A549 (cell line): ENCODE measurements at regions not wholly inside any gene's neighbourhood (a gene's known extent, or its start where the extent isn't known, plus 50 kb on each side); places are given as distances from the start of the nearest gene placed in this dataset.

Source experiments
- ATAC-seq, 2 experiments: fragments of 200-7000 bp in 1 of 2; fragments of >200 bp in 1 of 2; cut with Nextera tagmentation in 1 of 2; cut with Tn5 transposase in 1 of 2; 3 replicates each; pipeline versions ENCODE4 v1.8.0 to v1.9.1; 2018 to 2020; ENCODE audit warnings: mild to moderate bottlenecking in 1 of 2, moderate library complexity in 1 of 2
- CTCF ChIA-PET: fragments of 300-600 bp; sonication (Branson Sonifier 250); formaldehyde crosslinking; extraction: SDS; loops from one replicate; lab custom pipeline; 2021; ENCODE audit warnings: antibody characterized with exemption, inconsistent platforms; lab: Yijun Ruan, JAX
- POLR2A ChIA-PET: fragments of 350-600 bp; formaldehyde crosslinking; extraction: SDS; loops from one replicate; lab custom pipeline; 2021; ENCODE audit warnings: antibody characterized with exemption, inconsistent platforms; lab: Yijun Ruan, JAX
- DNase-seq, 2 experiments: peaks; one replicate each; pipeline versions ENCODE4 v3.0.0 to v3.0.0-alpha.2; 2011 to 2016; ENCODE audit warnings: low read depth in 1 of 2, low spot score in 1 of 2
- FAIRE-seq: peaks from 2 replicates; lab custom pipeline; 2011; peaks lifted over from hg19 to GRCh38; lab: Jason Lieb, UNC
- H3K27ac ChIP-seq, 2 experiments: fragments of >200 bp; sonication (Bioruptor Twin); formaldehyde crosslinking; 3 replicates each; pipeline ENCODE4 v1.5.1; 2016 to 2017
- H3K4me1 ChIP-seq: fragments of >200 bp; sonication (Bioruptor Twin); formaldehyde crosslinking; 3 replicates; pipeline ENCODE4 v1.6.1; 2016
- H3K4me2 ChIP-seq: fragments of >200 bp; sonication (Bioruptor Twin); formaldehyde crosslinking; 3 replicates; pipeline ENCODE4 v1.6.1; 2016
- H3K4me3 ChIP-seq: fragments of >200 bp; sonication (Bioruptor Twin); formaldehyde crosslinking; 3 replicates; pipeline ENCODE4 v1.5.1; 2016
- H3K9me3 ChIP-seq: fragments of >200 bp; sonication (Bioruptor Twin); formaldehyde crosslinking; 3 replicates; pipeline ENCODE4 v1.6.1; 2016
- ATOH8 ChIP-seq: fragments of 250-450 bp; sonication (Bioruptor Pico); IDR thresholded peaks from 2 replicates; pipeline ENCODE4 v1.5.0; 2020; ENCODE audit warnings: low read depth, mild to moderate bottlenecking, moderate library complexity
- BHLHE40 ChIP-seq: IDR thresholded peaks from 2 replicates; pipeline ENCODE4 v1.6.1; 2012; ENCODE audit warnings: low read depth, low read length, inconsistent platforms
- CBX8 ChIP-seq: fragments of 200-600 bp; sonication (generic); IDR thresholded peaks from 2 replicates; pipeline ENCODE4 v1.6.1; 2016
- CEBPB ChIP-seq, 2 experiments: fragments of >200 bp in 1 of 2; sonication (Bioruptor Twin) in 1 of 2; formaldehyde crosslinking in 1 of 2; IDR thresholded peaks; 2 replicates each; pipeline ENCODE4 v1.6.1; 2012 to 2016
- CHD4 ChIP-seq: fragments of 200-600 bp; sonication (generic); IDR thresholded peaks from 2 replicates; pipeline ENCODE4 v1.6.1; 2016; ENCODE audit warnings: antibody characterized with exemption, mild to moderate bottlenecking, borderline replicate concordance
- EP300 ChIP-seq, 2 experiments: fragments of >200 bp; sonication (Bioruptor Twin); formaldehyde crosslinking; IDR thresholded peaks; 2 replicates in 1 of 2; 3 replicates in 1 of 2; pipeline ENCODE4 v1.6.1; 2016 to 2017
- FOSL2 ChIP-seq, 2 experiments: fragments of 450-650 bp in 1 of 2; fragments of >200 bp in 1 of 2; sonication (Bioruptor Twin) in 1 of 2; formaldehyde crosslinking; IDR thresholded peaks; 2 replicates each; pipeline versions ENCODE4 v1.5.0 to v1.6.1; 2016 to 2020; ENCODE audit warnings: mild to moderate bottlenecking in 1 of 2, moderate library complexity in 1 of 2
- HEYL ChIP-seq: fragments of 250-450 bp; sonication (Bioruptor Pico); IDR thresholded peaks from 2 replicates; pipeline ENCODE4 v1.8.0; 2021; ENCODE audit warnings: mild to moderate bottlenecking, moderate library complexity
- HOXB5 ChIP-seq: fragments of 250-450 bp; sonication (Bioruptor Pico); IDR thresholded peaks from 2 replicates; pipeline ENCODE4 v1.5.0; 2020; ENCODE audit warnings: mild to moderate bottlenecking, moderate library complexity
- KDM1A ChIP-seq: fragments of 200-600 bp; sonication (generic); IDR thresholded peaks from 2 replicates; pipeline ENCODE4 v1.6.1; 2016; ENCODE audit warnings: low read depth, mild to moderate bottlenecking
- MAZ ChIP-seq: fragments of 150-350 bp; IDR thresholded peaks from 2 replicates; pipeline ENCODE4 v1.6.1; 2014; ENCODE audit warnings: antibody characterized with exemption, low read depth, low read length, borderline replicate concordance
- MYC ChIP-seq: IDR thresholded peaks from 2 replicates; pipeline ENCODE4 v1.6.1; 2012; ENCODE audit warnings: mild to moderate bottlenecking, inconsistent platforms, low read length, improper control_type of control experiment, borderline replicate concordance
- NPAS2 ChIP-seq: fragments of 250-450 bp; sonication (Bioruptor Pico); IDR thresholded peaks from 2 replicates; pipeline ENCODE4 v1.8.0; 2022; ENCODE audit warnings: mild to moderate bottlenecking, moderate library complexity, borderline replicate concordance
- NR3C1 ChIP-seq: fragments of >200 bp; sonication (Bioruptor Twin); formaldehyde crosslinking; IDR thresholded peaks from 3 replicates; pipeline ENCODE4 v1.6.1; 2017
- RAD21 ChIP-seq, 2 experiments: fragments of >200 bp in 1 of 2; sonication (Bioruptor Twin) in 1 of 2; formaldehyde crosslinking in 1 of 2; IDR thresholded peaks in 1 of 2; conservative IDR thresholded peaks in 1 of 2; 2 replicates in 1 of 2; 3 replicates in 1 of 2; pipeline ENCODE4 v1.6.1; 2012 to 2018; ENCODE audit warnings: inconsistent platforms in 1 of 2
- REST ChIP-seq: fragments of 200-600 bp; sonication (generic); IDR thresholded peaks from 2 replicates; pipeline ENCODE4 v1.6.1; 2016; ENCODE audit warnings: antibody characterized with exemption, mild to moderate bottlenecking, moderate library complexity
- RFX5 ChIP-seq: fragments of 450-650 bp; IDR thresholded peaks from 2 replicates; pipeline ENCODE4 v1.7.1; 2014; ENCODE audit warnings: antibody characterized with exemption, mild to moderate bottlenecking, moderate library complexity
- RNF2 ChIP-seq: fragments of 200-600 bp; sonication (generic); IDR thresholded peaks from 2 replicates; pipeline ENCODE4 v1.6.1; 2016; ENCODE audit warnings: low read depth, mild to moderate bottlenecking, antibody characterized with exemption, moderate library complexity, borderline replicate concordance
- TFCP2L1 ChIP-seq: fragments of 250-450 bp; sonication (Bioruptor Pico); IDR thresholded peaks from 2 replicates; pipeline ENCODE4 v1.5.0; 2021; ENCODE audit warnings: mild to moderate bottlenecking
- ZC3H11A ChIP-seq: fragments of 450-650 bp; IDR thresholded peaks from 2 replicates; pipeline ENCODE4 v1.6.1; 2014; ENCODE audit warnings: antibody characterized with exemption, mild to moderate bottlenecking
- WGBS: methylation state at CpG from one replicate; pipeline ENCODE4 v1.1.6; 2017; ENCODE audit errors: missing lambda C conversion rate; 5-methylcytosine and 5-hydroxymethylcytosine counted together

GRCh38 chr17:53900951-53901350 lies 78.2 kb downstream of the KIF2B start:
- FAIRE-seq, result no peak
- no peak for ATAC-seq
- DNase-seq, result no peak
- no peak overlapping the region for H3K27ac ChIP-seq
- POLR2A ChIA-PET, result no interaction called here
- 0% methylated on average over 1 of the region's 1 CpG for WGBS
- CTCF ChIA-PET, result no interaction called here
- no peaks in the 10 kb centered on the region for H3K9me3 ChIP-seq
- no peak for TF ChIP-seq HEYL (CRISPR knock-in tag)
- no peak for TF ChIP-seq ATOH8 (CRISPR knock-in tag)
- no peak for TF ChIP-seq FOSL2 (IDR thresholded peaks at IDR 0.05)
- TF ChIP-seq FOSL2 (CRISPR knock-in tag; IDR thresholded peaks at IDR 0.05), result no peak
- no peak for TF ChIP-seq MYC
- no peak for TF ChIP-seq RAD21 (conservative IDR thresholded peaks at IDR 0.05 in 1 of 2, IDR thresholded peaks at IDR 0.05 in 1 of 2)
- no peak for TF ChIP-seq EP300 (IDR thresholded peaks at IDR 0.05)
- TF ChIP-seq NR3C1, result no peak
- TF ChIP-seq KDM1A, result no peak
- no peak for TF ChIP-seq MAZ
- TF ChIP-seq RNF2, result no peak
- no peak for TF ChIP-seq NPAS2 (CRISPR knock-in tag)
- TF ChIP-seq REST, result no peak
- H3K4me2 ChIP-seq, result no peak overlapping the region
- no peak overlapping the region for H3K4me3 ChIP-seq
- H3K4me1 ChIP-seq, result no peaks in the 10 kb centered on the region

GRCh38 chr17:53907435-53907834 lies 84.7 kb downstream of the KIF2B start:
- Histone ChIP-seq H3K4me3 (no peak overlapping the region), H3K27ac (no peak overlapping the region), H3K9me3 (no peaks in the 10 kb centered on the region; the same call in 2 of the 3 replicates), H3K4me1 (no peaks in the 10 kb centered on the region), H3K4me2 (no peak overlapping the region)
- ChIA-PET CTCF (no interaction called here), POLR2A (no interaction called here)
- no peak for TF ChIP-seq TFCP2L1 (CRISPR knock-in tag)
- 0% methylated on average over 1 of the region's 1 CpG for WGBS
- ATAC-seq, result no peak
- no peak for DNase-seq
- FAIRE-seq, result no peak

GRCh38 chr17:53909802-53910201 lies 87.1 kb downstream of the KIF2B start:
- TF ChIP-seq REST (no peak), BHLHE40 (no peak), HOXB5 (CRISPR knock-in tag) (no peak), RFX5 (no peak), CHD4 (no peak), CBX8 (no peak), CEBPB (IDR thresholded peaks at IDR 0.05) (no peak), RNF2 (no peak), MYC (no peak), ZC3H11A (no peak)
- Histone ChIP-seq H3K27ac (no peak overlapping the region), H3K4me3 (no peak overlapping the region), H3K4me2 (no peak overlapping the region), H3K9me3 (no peaks in the 10 kb centered on the region; the same call in 2 of the 3 replicates), H3K4me1 (no peaks in the 10 kb centered on the region)
- ChIA-PET CTCF (no interaction called here), POLR2A (no interaction called here)
- ATAC-seq, result no peak
- no peak for FAIRE-seq
- 13% methylated on average over 3 of the region's 3 CpGs for WGBS
- no peak for DNase-seq
